H1 (cell line): ENCODE measurements at regions not wholly inside any gene's neighbourhood (a gene's known extent, or its start where the extent isn't known, plus 50 kb on each side); places are given as distances from the start of the nearest gene placed in this dataset.
"Not testable (repeated sequence)": the region's sequence is repeated elsewhere in the genome, so short reads cannot be mapped to it uniquely, and the experiment has no call there.

ENCODE experiments used
- CTCF ChIA-PET: fragments of 300-600 bp; sonication (Branson Sonifier 250); formaldehyde crosslinking; loops from one replicate; lab custom pipeline; 2021; ENCODE audit not compliant: partially characterized antibody; lab: Charles Lee
- POLR2A ChIA-PET: fragments of 300-600 bp; sonication (Branson Sonifier 250); formaldehyde crosslinking; loops from one replicate; lab custom pipeline; 2021; ENCODE audit warnings: inconsistent platforms; ENCODE audit not compliant: partially characterized antibody; lab: Charles Lee
- DNase-seq, 2 experiments: peaks; one replicate each; pipeline versions ENCODE4 v3.0.0 to v3.0.0-alpha.2; 2010 to 2022; ENCODE audit warnings: low spot score in 2 of 2, low read depth in 1 of 2, mixed read lengths in 1 of 2
- FAIRE-seq: peaks from 2 replicates; lab custom pipeline; 2011; peaks lifted over from hg19 to GRCh38; lab: Jason Lieb, UNC
- H2AFZ ChIP-seq: 2 replicates; pipeline ENCODE4 v1.8.1; 2012; ENCODE audit warnings: low read length, inconsistent platforms
- H2AK5ac ChIP-seq: 2 replicates; pipeline ENCODE4 v1.6.1; 2013; ENCODE audit warnings: low read depth, low read length
- H2BK120ac ChIP-seq: replicated peaks from 2 replicates; pipeline ENCODE3; 2013; ENCODE audit warnings: low read depth, low read length, inconsistent platforms
- H2BK12ac ChIP-seq: 2 replicates; pipeline ENCODE4 v1.6.1; 2013; ENCODE audit warnings: low read depth, low read length
- H2BK15ac ChIP-seq: 2 replicates; pipeline ENCODE4 v1.6.1; 2013; ENCODE audit warnings: low read length
- H2BK20ac ChIP-seq: 2 replicates; pipeline ENCODE4 v1.6.1; 2013; ENCODE audit warnings: low read length
- H2BK5ac ChIP-seq: 2 replicates; pipeline ENCODE4 v1.6.1; 2013; ENCODE audit warnings: low read depth, low read length
- H3K14ac ChIP-seq: 2 replicates; pipeline ENCODE4 v1.6.1; 2013; ENCODE audit warnings: inconsistent platforms; ENCODE audit not compliant: insufficient read length
- H3K18ac ChIP-seq: 2 replicates; pipeline ENCODE4 v1.6.1; 2013; ENCODE audit warnings: low read length; ENCODE audit errors: extremely low read depth
- H3K23ac ChIP-seq: 2 replicates; pipeline ENCODE4 v1.6.1; 2013; ENCODE audit warnings: inconsistent platforms; ENCODE audit not compliant: insufficient read length
- H3K23me2 ChIP-seq: 2 replicates; pipeline ENCODE4 v1.6.1; 2013; ENCODE audit warnings: low read depth, low read length
- H3K27ac ChIP-seq: 2 replicates; pipeline ENCODE4 v1.6.1; 2011; ENCODE audit warnings: low read depth, low read length, inconsistent platforms
- H3K27me3 ChIP-seq, 4 experiments: replicated peaks in 1 of 4; 1 replicate in 1 of 4; 2 replicates in 3 of 4; pipeline versions ENCODE4 v1.6.1 to v1.8.1; 2011 to 2013; ENCODE audit warnings: low read length in 3 of 4, mild to moderate bottlenecking in 3 of 4, inconsistent platforms in 2 of 4, mixed read lengths in 2 of 4, moderate library complexity in 1 of 4; ENCODE audit not compliant: control insufficient read depth in 3 of 4, insufficient read depth in 3 of 4; ENCODE audit errors: extremely low read depth in 1 of 4
- H3K36me3 ChIP-seq, 4 experiments: 2 replicates each; pipeline versions ENCODE4 v1.6.1 to v1.8.1; 2011 to 2013; ENCODE audit warnings: mild to moderate bottlenecking in 4 of 4, low read length in 3 of 4, moderate library complexity in 2 of 4, control low read depth in 1 of 4, inconsistent platforms in 1 of 4; ENCODE audit not compliant: insufficient read depth in 4 of 4, control insufficient read depth in 2 of 4
- H3K4ac ChIP-seq: replicated peaks from 2 replicates; pipeline ENCODE3; 2013; ENCODE audit warnings: low read length, low read depth, mixed read lengths, inconsistent platforms; ENCODE audit not compliant: insufficient read length
- H3K4me1 ChIP-seq, 4 experiments: replicated peaks in 1 of 4; 1 replicate in 1 of 4; 2 replicates in 3 of 4; pipeline versions ENCODE4 v1.6.1 to v1.8.1; 2011 to 2013; ENCODE audit warnings: low read length in 3 of 4, inconsistent platforms in 2 of 4, mixed read lengths in 1 of 4; ENCODE audit not compliant: insufficient read depth in 4 of 4, control insufficient read depth in 3 of 4
- H3K4me2 ChIP-seq, 2 experiments: 2 replicates each; pipeline versions ENCODE4 v1.6.1 to v1.8.1; 2011 to 2013; ENCODE audit warnings: low read depth in 2 of 2, low read length in 2 of 2, control low read depth in 1 of 2, inconsistent platforms in 1 of 2, mild to moderate bottlenecking in 1 of 2; ENCODE audit not compliant: insufficient read depth in 1 of 2
- H3K4me3 ChIP-seq, 4 experiments: fragments of 200-600, 300-600 bp in 1 of 4; sonication (generic), shearing (Covaris generic), sonication (Bioruptor Twin) in 1 of 4; 2 replicates each; pipeline versions ENCODE4 v1.5.1 to v1.8.1; 2011 to 2016; ENCODE audit warnings: low read length in 4 of 4, low read depth in 3 of 4, control low read depth in 2 of 4, inconsistent platforms in 2 of 4, mild to moderate bottlenecking in 2 of 4, mixed read lengths in 1 of 4, moderate library complexity in 1 of 4; ENCODE audit not compliant: insufficient read depth in 2 of 4; ENCODE audit errors: extremely low read depth in 1 of 4
- H3K56ac ChIP-seq: replicated peaks from 2 replicates; pipeline ENCODE3; 2013; ENCODE audit warnings: low read depth, mild to moderate bottlenecking, mixed read lengths, low read length, inconsistent platforms; ENCODE audit not compliant: insufficient read length
- H3K79me1 ChIP-seq: 2 replicates; pipeline ENCODE4 v1.6.1; 2013; ENCODE audit warnings: low read depth, low read length, control low read depth
- H3K79me2 ChIP-seq, 2 experiments: 2 replicates each; pipeline versions ENCODE4 v1.6.1 to v1.8.1; 2012 to 2013; ENCODE audit warnings: low read length in 2 of 2, mild to moderate bottlenecking in 2 of 2, inconsistent platforms in 1 of 2; ENCODE audit not compliant: insufficient read depth in 2 of 2, control insufficient read depth in 1 of 2
- H3K9ac ChIP-seq, 4 experiments: replicated peaks in 1 of 4; 1 replicate in 1 of 4; 2 replicates in 3 of 4; pipeline versions ENCODE4 v1.6.1 to v1.8.1; 2011 to 2013; ENCODE audit warnings: low read depth in 3 of 4, low read length in 3 of 4, control low read depth in 2 of 4, mild to moderate bottlenecking in 2 of 4, moderate library complexity in 2 of 4, inconsistent platforms in 1 of 4; ENCODE audit errors: extremely low read depth in 1 of 4
- H3K9me3 ChIP-seq, 2 experiments: 2 replicates each; pipeline versions ENCODE4 v1.6.1 to v1.8.1; 2012 to 2013; ENCODE audit warnings: mild to moderate bottlenecking in 2 of 2, moderate library complexity in 2 of 2, control low read depth in 1 of 2, inconsistent platforms in 1 of 2, low read depth in 1 of 2, low read length in 1 of 2, mixed read lengths in 1 of 2; ENCODE audit not compliant: insufficient read depth in 2 of 2
- H4K20me1 ChIP-seq, 2 experiments: replicated peaks in 1 of 2; 2 replicates each; pipeline versions ENCODE3 to v1.8.1; 2011 to 2013; ENCODE audit warnings: inconsistent platforms in 2 of 2, low read length in 2 of 2, mild to moderate bottlenecking in 1 of 2; ENCODE audit not compliant: insufficient read depth in 2 of 2, control insufficient read depth in 1 of 2
- H4K5ac ChIP-seq: 2 replicates; pipeline ENCODE4 v1.6.1; 2013; ENCODE audit warnings: low read length, low read depth, mixed read lengths, inconsistent platforms; ENCODE audit not compliant: insufficient read length
- H4K8ac ChIP-seq: 2 replicates; pipeline ENCODE4 v1.8.0; 2013; ENCODE audit warnings: mild to moderate bottlenecking, moderate library complexity, low read length, inconsistent platforms; ENCODE audit not compliant: insufficient read depth; ENCODE audit errors: extremely low read depth
- H4K91ac ChIP-seq: replicated peaks from 2 replicates; pipeline ENCODE3; 2013; ENCODE audit warnings: low read length, mixed read lengths, inconsistent platforms; ENCODE audit not compliant: insufficient read length
- WGBS, 2 experiments: shearing (Covaris generic) in 1 of 2; methylation state at CpG; one replicate each; pipeline versions ENCODE4 v1.1.6 to v1.1.7; 2013 to 2015; ENCODE audit warnings: low lambda C conversion rate in 2 of 2, mixed read lengths in 2 of 2, inconsistent platforms in 1 of 2, low coverage in 1 of 2, missing lambda C conversion rate in 1 of 2; ENCODE audit not compliant: insufficient replicate concordance in 2 of 2, insufficient coverage in 1 of 2, insufficient read length in 1 of 2; ENCODE audit errors: extremely low coverage in 1 of 2, missing lambda C conversion rate in 1 of 2; 5-methylcytosine and 5-hydroxymethylcytosine counted together

DNA sequence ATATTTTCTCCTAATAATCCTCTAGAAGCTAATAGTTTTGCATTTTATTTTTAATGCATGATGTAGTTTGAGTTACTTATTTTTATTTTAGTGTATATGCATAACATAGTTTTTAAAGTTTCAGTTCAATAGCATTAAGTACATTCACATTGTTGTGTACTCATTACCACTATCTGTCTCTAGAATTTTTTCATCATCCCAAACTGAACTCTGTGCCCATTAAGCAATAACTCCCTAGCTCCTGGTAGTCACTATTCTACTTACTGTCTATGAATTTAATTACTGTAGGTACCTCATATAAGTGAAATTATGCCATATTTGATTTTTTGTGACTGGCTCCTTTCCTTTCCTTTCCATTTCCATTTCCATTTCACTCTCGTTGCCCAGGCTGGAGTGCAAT lies 74.4 kb upstream of the NUTM2F start:
- DNase-seq, H3K18ac ChIP-seq, FAIRE-seq, H4K20me1 ChIP-seq, CTCF ChIA-PET, H3K9ac ChIP-seq, H3K9me3 ChIP-seq, H4K8ac ChIP-seq, POLR2A ChIA-PET, H3K36me3 ChIP-seq, H3K79me1 ChIP-seq, H3K14ac ChIP-seq, H4K91ac ChIP-seq, H2BK120ac ChIP-seq, H3K4me3 ChIP-seq, H3K23me2 ChIP-seq, H3K56ac ChIP-seq, H2AK5ac ChIP-seq, H2BK20ac ChIP-seq, H3K4ac ChIP-seq, H2BK12ac ChIP-seq, H4K5ac ChIP-seq, H3K27me3 ChIP-seq, H2BK15ac ChIP-seq, H2AFZ ChIP-seq, H2BK5ac ChIP-seq, H3K4me1 ChIP-seq, H3K4me2 ChIP-seq, H3K27ac ChIP-seq, H3K23ac ChIP-seq: not testable (repeated sequence)
- WGBS, 2 experiments = 100% methylated on average over 1 of the region's 1 CpG; no CpG with 5 or more reads in 1 of the 2 experiments
- H3K79me2 ChIP-seq = peaks cover 0 to 28% of the 10 kb centered on the region in 2 experiments; a peak in 2 of 4 replicates

DNA sequence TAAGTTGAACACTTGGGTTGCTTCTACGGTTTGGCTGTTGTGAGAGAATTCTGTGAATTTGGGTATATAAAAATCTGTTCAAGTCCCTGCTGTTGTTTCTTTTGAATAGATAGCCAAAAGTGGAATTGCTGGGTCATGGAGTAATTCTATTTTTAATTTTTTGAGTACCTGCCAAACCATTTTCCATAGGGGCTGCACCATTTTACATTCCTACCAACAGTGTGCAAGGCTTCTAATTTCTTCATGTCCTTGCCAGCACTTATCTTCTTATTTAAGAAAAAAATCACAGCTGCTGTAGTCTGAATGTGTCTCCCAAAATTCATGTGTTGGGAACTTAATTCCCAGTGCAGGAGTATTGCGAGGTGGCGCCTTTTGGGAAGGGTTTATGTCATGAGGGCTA lies 75.1 kb upstream of the NUTM2F start:
- POLR2A ChIA-PET, H4K91ac ChIP-seq, H3K27me3 ChIP-seq, H2AK5ac ChIP-seq, H3K4ac ChIP-seq, H3K4me1 ChIP-seq, H3K23ac ChIP-seq, H2AFZ ChIP-seq, H2BK5ac ChIP-seq, H3K4me3 ChIP-seq, H3K14ac ChIP-seq, H3K9me3 ChIP-seq, H2BK20ac ChIP-seq, H3K36me3 ChIP-seq, H2BK12ac ChIP-seq, H3K9ac ChIP-seq, FAIRE-seq, H4K8ac ChIP-seq, H4K5ac ChIP-seq, H2BK15ac ChIP-seq, H3K56ac ChIP-seq, H3K18ac ChIP-seq, CTCF ChIA-PET, H2BK120ac ChIP-seq, H3K27ac ChIP-seq, H3K79me1 ChIP-seq, H3K4me2 ChIP-seq, H4K20me1 ChIP-seq, H3K23me2 ChIP-seq, DNase-seq: not testable (repeated sequence)
- WGBS, 2 experiments = 97% methylated on average over 2 of the region's 3 CpGs; no CpG with 5 or more reads in 1 of the 2 experiments
- peaks cover 0 to 33% of the 10 kb centered on the region in 2 experiments; a peak in 2 of 4 replicates for H3K79me2 ChIP-seq
